Pancreas (tissue), 10 donors: ENCODE measurements at regions not wholly inside any gene's neighbourhood (a gene's known extent, or its start where the extent isn't known, plus 50 kb on each side); places are given as distances from the start of the nearest gene placed in this dataset.

Experiments
- ATAC-seq, 4 donors: fragments of 200-7000 bp; cut with Tn5 transposase; one replicate each; pipeline versions ENCODE4 v1.8.0 to v1.9.1; 2020; ENCODE audit warnings: mild to moderate bottlenecking in 4 of 4, moderate library complexity in 4 of 4
- DNase-seq, 6 donors: peaks; one replicate each; pipeline ENCODE4 v3.0.0-alpha.2; 2020
- FAIRE-seq: peaks from 2 replicates; lab custom pipeline; 2012; peaks lifted over from hg19 to GRCh38; lab: Jason Lieb, UNC
- H3K27ac ChIP-seq, 4 donors: fragments of 200-600 bp; sonication (generic); 1 replicate in 3 of 4; 2 replicates in 1 of 4; pipeline versions ENCODE4 v1.5.0 to v1.8.0; 2020
- H3K27me3 ChIP-seq, 4 donors: fragments of 200-600 bp; one replicate each; pipeline ENCODE4 v1.8.0; 2021
- H3K36me3 ChIP-seq, 3 donors: fragments of 200-600 bp; sonication (generic) in 1 of 3; one replicate each; pipeline versions ENCODE4 v1.5.0 to v1.8.0; 2020 to 2021
- H3K4me1 ChIP-seq, 3 donors: fragments of 200-600 bp; one replicate each; pipeline ENCODE4 v1.8.0; 2021
- H3K4me3 ChIP-seq, 4 donors: fragments of 200-600 bp; sonication (generic) in 2 of 4; one replicate each; pipeline versions ENCODE4 v1.5.0 to v1.8.0; 2020 to 2021
- H3K9me3 ChIP-seq, 4 donors: fragments of 200-600 bp; one replicate each; pipeline ENCODE4 v1.8.0; 2021
- CTCF ChIP-seq, 4 donors: fragments of 200-600 bp; sonication (generic) in 3 of 4; IDR thresholded peaks; one replicate each; pipeline versions ENCODE4 v1.5.0 to v1.8.0; 2021; ENCODE audit warnings: antibody characterized with exemption in 4 of 4
- WGBS, 2 donors: extraction: QIAGEN DNeasy Blood & Tissue Kit; methylation state at CpG; one replicate each; pipeline ENCODE4 v1.1.7; 2013; 5-methylcytosine and 5-hydroxymethylcytosine counted together
- intact Hi-C, 3 donors: fragments of 100-400 bp; cut with DNase I; formaldehyde crosslinking; loops; one replicate each; pipeline versions ENCODE4 v1.11.1 to v1.14.2; 2022
- donor health status: healthy with polysubstance abuse.
- donor health status: DM: no; HTN: no; CAD: no; lungs with moderate emphysema.
- donor health status: DM: no; HTN: no; CAD: no.
- donor health status: control.
- donor health status: control.
- donor health status: Bipolar disorder and iron deficiency.
- donor health status: DM: yes; HTN: yes; CAD: no.
- donor health status: DM: no; HTN: no; CAD: no.
- donor health status: DM: no; HTN: no; CAD: no.
- donor health status: DM: yes; HTN: yes; CAD: no.

DNA sequence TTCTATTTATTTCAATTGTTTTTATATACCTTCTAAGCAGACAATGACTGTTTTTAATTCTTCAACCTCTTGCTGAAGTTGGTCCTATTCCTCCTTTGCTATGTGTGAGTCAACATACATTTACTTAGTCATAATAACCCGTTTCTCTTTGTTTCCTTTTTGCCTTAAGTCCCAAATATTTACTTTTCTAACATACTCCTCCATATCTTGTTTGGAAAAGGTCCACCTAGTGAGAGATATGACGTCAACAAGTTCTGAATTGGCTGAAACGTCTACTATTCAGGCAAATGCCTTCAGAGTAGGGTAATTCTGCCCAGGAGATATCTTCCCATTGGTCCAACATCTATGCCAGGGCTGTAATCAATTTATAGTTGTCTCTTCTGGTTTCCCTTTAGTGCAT lies 179.3 kb upstream of the GEMIN8 start:
- Histone ChIP-seq H3K27ac (no peak overlapping the region), H3K4me3 (no peak overlapping the region), H3K36me3 (no peaks in the 10 kb centered on the region), H3K9me3 (no peaks in the 10 kb centered on the region), H3K27me3 (peaks cover 0 to 4% (median 0%) of the 10 kb centered on the region in 4 donors), H3K4me1 (no peaks in the 10 kb centered on the region)
- intact Hi-C loops: no loop called here
- peak; percentile 67 for FAIRE-seq
- no peak for TF ChIP-seq CTCF (IDR thresholded peaks at IDR 0.05)
- ATAC-seq: peak in 3 of 4 donors; percentile 32 to 68 (median 37)
- no peak for DNase-seq
- WGBS, 2 donors: 5 to 10% methylated on average over 3 of the region's 3 CpGs

DNA sequence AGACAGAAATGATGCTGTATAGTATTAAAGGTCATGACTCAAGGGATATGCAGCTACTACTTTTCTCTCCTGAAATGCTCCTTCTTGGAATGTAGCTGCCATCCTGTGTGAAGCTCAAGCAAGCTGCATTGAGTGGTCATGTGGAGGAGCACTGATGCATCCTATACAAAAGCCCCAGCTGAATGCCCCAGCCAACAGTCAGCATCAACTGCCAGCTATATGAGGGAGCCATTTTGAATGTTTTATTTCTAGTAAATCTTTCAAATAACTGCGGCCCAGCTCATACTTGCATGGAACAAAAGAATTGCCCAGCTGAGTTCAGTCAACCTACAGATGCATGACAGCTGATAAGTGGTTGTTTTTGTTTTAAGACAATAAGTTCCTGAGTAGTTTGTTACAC lies 165.0 kb upstream of the GEMIN8 start:
- WGBS, 2 donors: 68 to 88% methylated on average over 1 of the region's 1 CpG
- TF ChIP-seq CTCF (IDR thresholded peaks at IDR 0.05): no peak
- Histone ChIP-seq H3K36me3 (no peaks in the 10 kb centered on the region), H3K4me3 (no peak overlapping the region), H3K27ac (no peak overlapping the region), H3K4me1 (no peaks in the 10 kb centered on the region), H3K27me3 (peaks cover 0 to 6% (median 0%) of the 10 kb centered on the region in 4 donors), H3K9me3 (no peaks in the 10 kb centered on the region)
- FAIRE-seq (no peak), ATAC-seq (no peak), DNase-seq (no peak)
- intact Hi-C loops: no loop called here

- DNase-seq: no peak
- intact Hi-C loops: no loop called here
- ATAC-seq: no peak
- no peak overlapping the region for H3K27ac ChIP-seq
- no peak for FAIRE-seq
- WGBS, 2 donors: 90 to 94% methylated on average over 1 of the region's 1 CpG
- H3K27me3 ChIP-seq: peaks cover 0 to 6% (median 0%) of the 10 kb centered on the region in 4 donors
- H3K4me3 ChIP-seq: no peak overlapping the region
- no peak for TF ChIP-seq CTCF (IDR thresholded peaks at IDR 0.05)
- no peaks in the 10 kb centered on the region for H3K36me3 ChIP-seq
- no peaks in the 10 kb centered on the region for H3K9me3 ChIP-seq
- no peaks in the 10 kb centered on the region for H3K4me1 ChIP-seq
Observed at GRCh38 chrX:14193547-14193946, 163.9 kb upstream of the GEMIN8 start.

- no peaks in the 10 kb centered on the region for H3K36me3 ChIP-seq
- no peak for ATAC-seq
Observed at GRCh38 chrX:14173873-14174272, 144.2 kb upstream of the GEMIN8 start.

More at GRCh38 chrX:14173873-14174272, 144.2 kb upstream of the GEMIN8 start:
- no peak overlapping the region for H3K4me3 ChIP-seq
- peaks cover 0 to 26% (median 0%) of the 10 kb centered on the region in 4 donors for H3K27me3 ChIP-seq
- no peak for TF ChIP-seq CTCF (IDR thresholded peaks at IDR 0.05)
- intact Hi-C loops: no loop called here
- H3K9me3 ChIP-seq: no peaks in the 10 kb centered on the region
- H3K27ac ChIP-seq: no peak overlapping the region
- no peak for FAIRE-seq
- 80 to 88% methylated on average over 1 of the region's 1 CpG for WGBS, 2 donors
- DNase-seq: no peak
- H3K4me1 ChIP-seq: no peaks in the 10 kb centered on the region
